GM19452 (cell line): ENCODE measurements at regions not wholly inside any gene's neighbourhood (a gene's known extent, or its start where the extent isn't known, plus 50 kb on each side); places are given as distances from the start of the nearest gene placed in this dataset.
"Not testable (repeated sequence)": the region's sequence is repeated elsewhere in the genome, so short reads cannot be mapped to it uniquely, and the experiment has no call there.

Experiments used
- ATAC-seq: cut with Tn5 transposase; IDR thresholded peaks from one replicate; pipeline ENCODE4 v1.9.1; 2021; ENCODE audit not compliant: unreplicated experiment

GRCh38 chr10:9402507-9403195 is 1348.2 kb downstream of the GATA3 start:
- not testable (repeated sequence) for ATAC-seq

DNA sequence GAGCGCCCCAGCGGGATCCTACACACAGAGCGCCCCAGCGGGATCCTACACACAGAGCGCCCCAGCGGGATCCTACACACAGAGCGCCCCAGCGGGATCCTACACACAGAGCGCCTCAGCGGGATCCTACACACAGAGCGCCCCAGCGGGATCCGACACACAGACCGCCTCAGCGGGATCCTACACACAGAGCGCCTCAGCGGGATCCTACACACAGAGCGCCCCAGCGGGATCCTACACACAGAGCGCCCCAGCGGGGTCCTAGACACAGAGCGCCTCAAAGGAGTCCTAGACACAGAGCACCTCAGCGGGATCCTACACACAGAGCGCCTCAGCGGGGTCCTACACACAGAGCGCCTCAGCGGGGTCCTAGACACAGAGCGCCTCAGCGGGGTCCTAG is 1352.7 kb downstream of the GATA3 start:
- ATAC-seq = not testable (repeated sequence)

- no peak for ATAC-seq
Observed at GRCh38 chr10:9416331-9416730, 1361.8 kb downstream of the GATA3 start.

DNA sequence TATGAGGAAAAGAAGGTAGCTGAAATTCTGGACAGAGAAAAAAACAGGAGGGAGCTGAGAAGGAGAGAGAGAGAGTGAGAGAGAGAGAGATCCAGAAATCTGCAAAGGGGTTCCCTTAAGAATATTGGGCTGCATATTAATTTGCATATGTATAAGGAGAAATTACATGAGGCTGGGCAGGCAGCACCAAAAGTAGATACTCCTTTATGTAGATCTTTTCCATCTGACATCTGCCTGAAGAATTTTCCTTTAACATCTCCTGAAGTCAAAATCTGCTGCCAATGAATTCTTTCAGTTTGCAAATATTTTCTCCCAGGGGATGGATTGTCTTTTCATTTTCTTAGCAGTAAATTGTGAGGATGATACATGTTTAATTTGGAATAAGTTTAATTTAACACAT is 1365.3 kb downstream of the GATA3 start:
- ATAC-seq = no peak

- ATAC-seq = no peak
Observed at GRCh38 chr10:9427209-9427608, 1372.7 kb downstream of the GATA3 start.

GRCh38 chr10:9437131-9437530 is 1382.6 kb downstream of the GATA3 start:
- no peak for ATAC-seq

DNA sequence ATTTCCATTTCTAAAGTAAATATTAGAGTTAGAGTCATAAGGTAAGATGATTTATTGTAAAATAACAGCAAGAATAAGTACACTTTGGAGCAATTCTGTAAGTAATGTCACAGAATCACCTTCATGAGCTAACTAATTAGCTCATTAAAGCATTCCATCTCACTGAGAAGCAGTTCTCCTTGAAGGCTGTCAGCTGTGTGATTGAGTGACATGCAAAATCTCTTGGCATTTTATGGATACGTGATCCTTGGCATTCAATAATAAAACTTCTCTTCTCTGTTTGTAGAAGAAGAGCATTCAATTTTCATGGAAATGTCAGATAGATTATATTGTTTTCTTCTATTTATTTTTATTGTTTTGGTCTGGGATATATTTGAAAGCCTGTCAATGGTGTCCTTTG is 1389.3 kb downstream of the GATA3 start:
- no peak for ATAC-seq

DNA sequence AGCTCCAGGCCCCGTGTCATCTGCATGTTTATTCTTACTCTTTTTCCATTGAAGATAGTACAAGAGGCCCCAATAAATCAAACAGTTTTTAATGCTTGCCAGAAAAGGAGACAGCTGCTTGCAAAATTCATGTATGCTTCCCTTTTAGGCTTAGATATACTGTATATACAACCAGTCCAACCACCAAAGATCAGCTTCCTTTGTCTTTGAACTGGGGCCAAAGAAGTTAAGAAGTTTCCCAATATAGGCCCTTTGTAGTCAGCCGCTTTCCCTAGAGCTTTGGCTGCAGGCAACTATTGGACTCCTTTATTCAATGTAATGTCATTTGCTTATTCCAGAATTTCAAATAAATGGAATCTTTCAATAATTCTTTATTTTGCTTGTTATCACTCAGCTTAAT is 1395.0 kb downstream of the GATA3 start:
- ATAC-seq = no peak

DNA sequence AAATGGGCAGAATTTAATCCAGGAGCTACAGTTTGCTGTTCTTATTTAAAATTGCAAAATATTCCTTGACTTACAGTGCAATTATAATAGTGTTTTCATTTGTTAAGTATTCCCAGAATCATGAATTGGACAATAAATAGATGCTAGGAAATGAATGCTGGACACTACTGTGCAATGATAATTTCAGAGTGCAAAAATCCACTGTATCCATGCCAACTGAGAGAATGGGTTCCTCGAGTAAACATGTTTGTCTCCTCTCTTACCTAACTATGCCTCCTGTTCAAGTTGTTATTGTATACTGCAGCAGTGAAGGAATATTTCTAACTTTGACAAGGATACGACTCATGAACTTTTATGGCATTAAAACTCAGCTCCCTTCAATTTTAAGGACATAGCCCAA is 1396.3 kb downstream of the GATA3 start:
- no peak for ATAC-seq

DNA sequence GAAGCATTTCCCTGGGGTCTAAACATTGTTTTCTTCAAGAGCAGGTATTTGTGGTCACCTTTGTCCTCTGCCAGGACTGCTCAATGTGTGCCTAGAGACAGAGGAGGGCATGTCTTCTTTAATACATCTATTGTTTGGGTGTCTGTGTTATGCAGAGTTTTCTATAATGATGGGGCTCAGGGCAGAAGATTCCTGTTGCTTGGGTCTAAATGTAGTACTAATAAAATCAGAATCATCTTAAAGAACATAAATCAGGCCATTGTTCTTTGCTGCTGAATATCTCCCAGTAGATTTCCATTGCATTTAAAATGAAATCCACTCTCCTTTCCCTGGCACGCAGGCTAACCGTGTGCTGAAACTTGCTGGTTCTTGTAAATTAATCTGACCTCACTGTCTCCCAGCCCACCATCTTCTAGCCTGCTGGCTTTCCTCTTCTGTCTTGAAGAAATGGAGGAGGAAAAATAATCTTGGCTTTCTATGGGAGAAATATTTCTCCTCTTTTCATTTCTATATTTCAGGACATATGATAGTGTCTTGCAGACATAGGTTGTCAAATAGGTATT is 1396.8 kb downstream of the GATA3 start:
- no peak for ATAC-seq

- no peak for ATAC-seq
Observed at GRCh38 chr10:9452056-9452455, 1397.6 kb downstream of the GATA3 start.

DNA sequence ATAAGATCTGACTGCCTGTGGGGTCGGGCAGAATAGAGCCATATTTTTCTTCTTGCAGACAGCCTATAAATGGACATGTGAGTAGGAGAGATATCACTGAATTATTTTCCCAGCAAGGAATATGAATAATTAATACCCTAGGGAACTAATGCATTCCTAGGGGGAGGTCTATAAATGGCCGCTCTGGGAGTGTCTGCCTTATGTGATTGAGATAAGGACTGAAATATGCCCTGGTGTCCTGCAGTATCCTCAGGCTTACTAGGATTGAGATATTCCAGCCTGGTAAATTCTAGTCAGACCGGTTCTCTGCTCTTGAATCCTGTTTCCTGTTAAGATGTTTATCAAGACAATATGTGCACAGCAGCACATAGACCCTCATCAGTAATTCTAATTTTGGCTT is 1399.4 kb downstream of the GATA3 start:
- not testable (repeated sequence) for ATAC-seq

GRCh38 chr10:9469663-9470205 is 1415.2 kb downstream of the GATA3 start:
- ATAC-seq = no peak

- no peak for ATAC-seq
Observed at GRCh38 chr10:9470581-9470980, 1416.1 kb downstream of the GATA3 start.

DNA sequence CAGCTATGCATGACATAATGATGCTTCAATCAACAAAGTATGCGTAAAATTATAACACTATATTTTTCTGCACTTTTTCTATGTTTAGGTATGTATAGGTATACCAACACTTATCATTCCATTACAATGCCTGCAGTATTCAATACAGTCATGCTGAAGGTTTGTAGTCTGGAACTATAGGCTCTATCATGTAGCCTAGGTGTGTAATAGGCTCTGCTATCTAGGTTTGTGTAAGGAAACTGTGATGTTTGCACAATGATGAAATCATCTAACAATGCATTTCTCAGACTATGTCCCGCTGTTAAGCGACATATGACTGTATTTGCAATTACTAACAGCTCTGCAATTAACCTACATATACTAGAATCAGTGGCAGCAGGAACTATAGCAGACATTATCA is 1447.5 kb downstream of the GATA3 start:
- no peak for ATAC-seq

GRCh38 chr10:9504227-9504626 is 1449.7 kb downstream of the GATA3 start:
- no peak for ATAC-seq

DNA sequence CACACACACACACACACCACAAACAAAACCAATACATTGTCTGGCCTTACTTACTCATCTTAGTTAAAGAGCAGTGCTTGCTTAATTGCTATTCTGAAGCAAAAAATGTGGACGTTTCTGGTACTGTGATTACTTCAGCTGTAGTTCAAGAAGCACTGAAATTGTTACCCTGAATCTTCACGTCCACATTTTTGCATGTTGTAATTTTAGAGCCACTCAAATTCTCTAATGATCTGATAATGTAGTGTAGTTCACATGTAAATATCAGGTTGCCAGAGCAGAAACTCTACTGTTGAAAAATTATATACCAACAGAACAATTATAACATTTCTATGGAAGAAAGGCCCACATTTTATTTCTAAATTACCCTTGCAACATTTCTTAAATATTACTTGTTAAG is 1451.1 kb downstream of the GATA3 start:
- ATAC-seq = no peak

DNA sequence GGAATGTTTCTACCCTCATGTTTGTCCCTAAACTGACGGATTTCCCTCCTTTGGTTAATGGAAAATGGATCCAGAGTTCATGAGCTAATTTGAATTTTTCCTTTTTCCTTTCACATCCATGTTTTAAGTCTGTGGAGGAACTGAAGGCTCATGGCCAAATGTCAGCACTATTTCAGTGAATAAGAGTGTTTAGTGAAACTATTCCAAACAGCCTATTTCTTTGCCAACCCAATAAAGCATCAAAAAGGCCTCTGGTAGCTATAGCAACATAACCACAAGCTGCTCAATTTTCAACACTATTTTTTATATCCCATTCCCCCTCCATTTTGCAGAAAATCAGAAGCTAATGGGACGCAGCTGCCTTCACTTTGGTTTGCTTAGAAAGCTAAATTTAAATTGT is 1454.1 kb downstream of the GATA3 start:
- ATAC-seq = no peak

DNA sequence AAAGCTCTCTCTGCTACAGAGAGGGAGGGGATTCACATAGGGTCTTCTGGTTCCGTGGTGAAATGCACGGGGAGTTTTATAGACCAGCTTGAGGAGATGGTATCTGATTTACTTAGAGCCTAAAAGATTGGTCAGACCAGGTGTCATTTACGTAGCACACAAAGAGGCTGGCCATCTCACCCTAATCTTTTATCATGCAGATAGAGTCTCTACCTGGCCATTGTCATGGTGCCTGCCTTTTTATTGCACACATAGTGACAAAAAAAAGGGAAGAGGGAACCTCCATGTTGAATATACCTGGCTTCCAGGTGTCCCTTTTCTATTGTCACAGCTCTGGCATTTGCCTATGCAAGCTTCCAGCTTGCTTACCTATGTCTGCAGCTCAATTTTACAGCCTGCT is 1456.1 kb downstream of the GATA3 start:
- no peak for ATAC-seq

GRCh38 chr10:9515922-9516321 is 1461.4 kb downstream of the GATA3 start:
- ATAC-seq = no peak

DNA sequence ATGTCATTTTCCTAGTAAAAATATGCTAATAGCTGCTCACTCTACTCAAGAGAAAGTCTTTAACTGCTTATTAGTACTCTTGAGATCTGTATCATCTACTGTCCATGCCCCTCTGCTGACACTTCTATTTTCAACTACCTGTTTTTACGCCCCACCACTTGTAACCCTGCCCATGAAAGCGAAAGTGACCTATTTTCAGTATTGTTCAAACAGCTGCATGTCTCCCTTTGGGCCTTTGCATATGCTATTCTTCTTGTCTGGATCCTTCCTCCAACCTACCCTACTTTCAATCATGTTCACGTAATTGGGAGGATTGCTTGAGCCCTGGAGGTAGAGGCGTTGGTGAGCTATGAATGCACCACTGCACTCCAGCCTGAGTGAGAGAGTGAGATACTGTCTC is 1481.3 kb downstream of the GATA3 start:
- no peak for ATAC-seq

DNA sequence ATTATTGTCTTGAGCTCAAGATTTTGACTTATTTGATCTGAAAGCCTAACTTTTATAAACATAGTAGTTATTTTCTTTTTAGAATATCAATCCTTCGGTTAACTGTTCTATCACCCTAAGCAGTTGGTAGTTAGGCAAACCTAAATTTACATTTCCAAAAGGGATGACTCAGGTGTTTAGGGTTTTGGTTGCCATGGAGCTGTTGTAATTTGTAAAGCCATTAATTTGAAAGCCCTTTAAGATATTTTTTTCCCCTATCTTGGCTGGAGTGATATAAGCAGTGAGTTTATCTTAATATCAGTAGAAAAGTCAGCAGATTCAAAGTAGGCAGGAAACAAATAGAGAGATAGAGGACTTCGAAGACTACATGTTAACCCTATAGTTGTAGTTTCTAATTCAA is 1472.6 kb upstream of the CELF2 start:
- ATAC-seq = no peak
